ENCODE measurements at regions not wholly inside any gene's neighbourhood (a gene's known extent, or its start where the extent isn't known, plus 50 kb on each side); places are given as distances from the start of the nearest gene placed in this dataset.

DNA sequence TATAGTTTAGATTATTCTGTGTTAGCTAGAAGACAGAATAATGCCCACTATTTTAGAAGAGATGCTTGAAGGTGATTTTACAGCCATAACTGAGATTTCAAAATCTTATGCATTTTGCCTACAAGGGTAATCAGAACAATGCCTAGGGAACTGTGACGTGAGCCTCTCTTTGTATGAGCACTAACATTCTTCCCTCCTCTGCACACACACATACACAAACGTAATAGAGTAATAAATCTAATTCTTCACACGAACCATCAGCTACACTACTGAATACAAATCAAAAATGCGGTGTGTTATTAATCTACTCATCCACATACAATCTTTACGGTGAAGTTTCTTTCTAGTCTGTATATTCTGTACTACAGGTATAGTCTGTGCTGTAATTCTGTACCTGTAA is 227.8 kb downstream of the PLK2 start:
- Histone ChIP-seq H3K4me1 (peaks cover 0 to 10% (median 0%) of the 10 kb centered on the region in 4 donors), H3K27me3 (no peaks in the 10 kb centered on the region), H3K36me3 (no peaks in the 10 kb centered on the region), H3K9me3 (no peaks in the 10 kb centered on the region), H3K27ac (no peak overlapping the region), H3K4me3 (no peak overlapping the region)
- intact Hi-C loops (cut with DNase I; ENCODE audit: low total_unique reads), result no loop called here
- DNase-seq, result no peak
- no peak for TF ChIP-seq POLR2A (IDR thresholded peaks at IDR 0.05)
- TF ChIP-seq, protein P1, sequence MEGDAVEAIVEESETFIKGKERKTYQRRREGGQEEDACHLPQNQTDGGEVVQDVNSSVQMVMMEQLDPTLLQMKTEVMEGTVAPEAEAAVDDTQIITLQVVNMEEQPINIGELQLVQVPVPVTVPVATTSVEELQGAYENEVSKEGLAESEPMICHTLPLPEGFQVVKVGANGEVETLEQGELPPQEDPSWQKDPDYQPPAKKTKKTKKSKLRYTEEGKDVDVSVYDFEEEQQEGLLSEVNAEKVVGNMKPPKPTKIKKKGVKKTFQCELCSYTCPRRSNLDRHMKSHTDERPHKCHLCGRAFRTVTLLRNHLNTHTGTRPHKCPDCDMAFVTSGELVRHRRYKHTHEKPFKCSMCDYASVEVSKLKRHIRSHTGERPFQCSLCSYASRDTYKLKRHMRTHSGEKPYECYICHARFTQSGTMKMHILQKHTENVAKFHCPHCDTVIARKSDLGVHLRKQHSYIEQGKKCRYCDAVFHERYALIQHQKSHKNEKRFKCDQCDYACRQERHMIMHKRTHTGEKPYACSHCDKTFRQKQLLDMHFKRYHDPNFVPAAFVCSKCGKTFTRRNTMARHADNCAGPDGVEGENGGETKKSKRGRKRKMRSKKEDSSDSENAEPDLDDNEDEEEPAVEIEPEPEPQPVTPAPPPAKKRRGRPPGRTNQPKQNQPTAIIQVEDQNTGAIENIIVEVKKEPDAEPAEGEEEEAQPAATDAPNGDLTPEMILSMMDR (IDR thresholded peaks at IDR 0.05), result no peak
- no peak for TF ChIP-seq POLR2AphosphoS5 (IDR thresholded peaks at IDR 0.05)
- TF ChIP-seq EP300 (IDR thresholded peaks at IDR 0.05), result no peak
- 89 to 92% (median 90%) methylated on average over 5 of the region's 5 CpGs for WGBS, 5 donors

DNA sequence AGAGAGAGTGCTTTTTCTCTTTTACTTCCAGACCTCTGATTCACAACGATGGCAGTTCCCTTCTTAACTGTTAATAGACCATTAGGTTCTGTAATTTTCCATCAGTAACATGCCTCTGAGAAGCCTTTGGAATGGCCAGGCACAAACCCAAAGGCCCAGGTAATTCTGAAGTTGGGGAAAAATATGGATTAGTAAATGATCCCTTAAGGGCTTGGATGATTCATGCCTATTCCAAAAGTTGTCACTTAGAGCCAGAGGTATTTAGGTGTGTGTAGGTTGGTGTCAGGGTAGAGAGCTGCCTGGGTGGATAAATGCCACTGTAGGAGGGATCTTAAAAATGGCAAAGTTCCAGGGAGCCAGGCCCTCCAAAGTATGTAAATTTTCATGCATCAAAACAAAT is 228.8 kb downstream of the PLK2 start:
- intact Hi-C loops (cut with DNase I; ENCODE audit: low total_unique reads), result no loop called here
- H3K27ac ChIP-seq, result no peak overlapping the region
- TF ChIP-seq EP300 (IDR thresholded peaks at IDR 0.05) (no peak), POLR2AphosphoS5 (IDR thresholded peaks at IDR 0.05) (no peak), POLR2A (IDR thresholded peaks at IDR 0.05) (no peak)
- TF ChIP-seq, protein P1 (IDR thresholded peaks at IDR 0.05), result no peak

DNA sequence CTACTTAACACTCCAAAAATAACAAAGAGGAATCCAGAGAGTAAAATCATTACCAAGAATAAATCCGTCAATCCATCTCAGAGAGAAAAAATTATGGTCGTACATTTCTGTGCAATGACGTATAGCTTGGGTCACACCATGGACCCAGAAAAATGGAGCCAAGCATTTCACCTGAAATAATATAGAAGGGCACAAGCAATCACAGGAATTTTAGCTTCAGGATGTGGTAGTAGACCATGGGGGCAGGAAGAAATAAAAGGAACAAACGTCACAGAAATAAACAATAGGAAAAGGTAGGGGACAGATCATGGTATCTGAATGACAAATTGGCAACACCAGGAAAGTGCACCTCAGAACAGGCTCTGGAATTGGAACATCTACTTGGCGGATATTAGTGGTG is 231.0 kb downstream of the PLK2 start:
- 81 to 92% (median 87%) methylated on average over 5 of the region's 5 CpGs for WGBS, 5 donors
- Histone ChIP-seq H3K9me3 (no peaks in the 10 kb centered on the region), H3K27me3 (no peaks in the 10 kb centered on the region), H3K27ac (no peak overlapping the region), H3K4me3 (no peak overlapping the region), H3K4me1 (no peaks in the 10 kb centered on the region), H3K36me3 (no peaks in the 10 kb centered on the region)
- intact Hi-C loops (cut with DNase I; ENCODE audit: low total_unique reads), result no loop called here
- no peak for DNase-seq
- TF ChIP-seq EP300 (IDR thresholded peaks at IDR 0.05), result no peak
- no peak for TF ChIP-seq POLR2A (IDR thresholded peaks at IDR 0.05)
- TF ChIP-seq POLR2AphosphoS5 (IDR thresholded peaks at IDR 0.05), result no peak
- TF ChIP-seq, protein P1 (IDR thresholded peaks at IDR 0.05), result no peak

More for the DNA sequence above, 228.8 kb downstream of the PLK2 start:
- Histone ChIP-seq H3K9me3 (no peaks in the 10 kb centered on the region), H3K4me1 (peaks cover 0 to 10% (median 0%) of the 10 kb centered on the region in 4 donors), H3K36me3 (no peaks in the 10 kb centered on the region), H3K27me3 (no peaks in the 10 kb centered on the region), H3K4me3 (no peak overlapping the region)
- 26 to 58% (median 55%) methylated on average over 1 of the region's 1 CpG for WGBS, 5 donors
- DNase-seq, result no peak

DNA sequence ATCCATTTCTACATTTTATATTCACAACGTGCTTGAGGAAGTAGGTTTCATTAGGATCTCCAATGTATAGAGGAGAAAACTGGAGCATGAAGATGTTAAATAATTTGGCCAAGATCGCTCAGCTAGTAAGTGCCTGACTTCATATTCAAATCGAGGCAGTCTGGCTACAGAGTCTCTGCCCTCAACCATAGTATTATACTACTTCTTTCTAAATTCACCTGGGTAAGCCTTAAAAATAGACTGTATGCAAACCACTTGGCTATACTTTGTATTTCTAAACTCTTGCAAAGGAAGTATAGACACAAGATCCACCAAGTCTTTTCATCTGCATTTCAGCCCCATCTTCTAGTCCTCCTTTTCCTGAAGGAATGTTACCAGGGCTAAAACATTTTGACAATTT is 232.0 kb downstream of the PLK2 start:
- no peaks in the 10 kb centered on the region for H3K27me3 ChIP-seq
- H3K9me3 ChIP-seq, result no peaks in the 10 kb centered on the region
- no peaks in the 10 kb centered on the region for H3K36me3 ChIP-seq
- 81 to 87% (median 86%) methylated on average over 3 of the region's 3 CpGs for WGBS, 5 donors
- no peak overlapping the region for H3K4me3 ChIP-seq
- no peak for DNase-seq
- H3K4me1 ChIP-seq, result no peaks in the 10 kb centered on the region
- intact Hi-C loops (cut with DNase I; ENCODE audit: low total_unique reads), result no loop called here
- TF ChIP-seq POLR2A (IDR thresholded peaks at IDR 0.05), result no peak
- no peak for TF ChIP-seq POLR2AphosphoS5 (IDR thresholded peaks at IDR 0.05)
- TF ChIP-seq, protein P1 (IDR thresholded peaks at IDR 0.05), result no peak
- no peak for TF ChIP-seq EP300 (IDR thresholded peaks at IDR 0.05)
- no peak overlapping the region for H3K27ac ChIP-seq

Measured in stomach (tissue), 8 donors.